Fibroblast of lung (primary cell): ENCODE measurements at regions not wholly inside any gene's neighbourhood (a gene's known extent, or its start where the extent isn't known, plus 50 kb on each side); places are given as distances from the start of the nearest gene placed in this dataset.
A peak's percentile ranks its signal among the peaks of the same experiment; 100 is the strongest.

ENCODE experiments used
- DNase-seq, 2 donors: peaks; one replicate each; pipeline versions ENCODE4 v3.0.0 to v3.0.0-alpha.2; 2010; ENCODE audit warnings: low read depth in 2 of 2
- H2AFZ ChIP-seq: 2 replicates; pipeline ENCODE4 v1.5.1; 2012; ENCODE audit warnings: low read length, control low read depth, inconsistent platforms
- H3K27ac ChIP-seq: 2 replicates; pipeline ENCODE4 v1.5.1; 2011; ENCODE audit warnings: low read length, control low read depth; ENCODE audit not compliant: insufficient read depth
- H3K27me3 ChIP-seq: 2 replicates; pipeline ENCODE4 v1.5.1; 2011; ENCODE audit warnings: mild to moderate bottlenecking, low read length; ENCODE audit not compliant: control insufficient read depth, insufficient read depth
- H3K36me3 ChIP-seq: 2 replicates; pipeline ENCODE4 v1.5.1; 2011; ENCODE audit warnings: low read length; ENCODE audit not compliant: control insufficient read depth, insufficient read depth
- H3K4me1 ChIP-seq: 2 replicates; pipeline ENCODE4 v1.5.1; 2011; ENCODE audit warnings: low read length; ENCODE audit not compliant: control insufficient read depth, insufficient read depth; ENCODE audit errors: extremely low read depth
- H3K4me2 ChIP-seq: 2 replicates; pipeline ENCODE4 v1.5.1; 2011; ENCODE audit warnings: low read length, control low read depth; ENCODE audit not compliant: insufficient read depth; ENCODE audit errors: extremely low read depth
- H3K4me3 ChIP-seq, 4 experiments: fragments of 200-600 bp in 1 of 4; sonication (generic) in 1 of 4; replicated peaks in 1 of 4; 2 replicates each; pipeline ENCODE4 v1.5.1; 2011 to 2016; ENCODE audit warnings: low read length in 4 of 4, low read depth in 3 of 4, mild to moderate bottlenecking in 3 of 4, control low read depth in 2 of 4, inconsistent platforms in 1 of 4, mixed read lengths in 1 of 4; ENCODE audit not compliant: insufficient read depth in 1 of 4; ENCODE audit errors: control extremely low read depth in 1 of 4
- H3K79me2 ChIP-seq: 2 replicates; pipeline ENCODE4 v1.5.1; 2012; ENCODE audit warnings: mild to moderate bottlenecking, low read length, inconsistent platforms; ENCODE audit not compliant: control insufficient read depth, insufficient read depth
- H3K9ac ChIP-seq: 2 replicates; pipeline ENCODE4 v1.5.1; 2011; ENCODE audit warnings: mild to moderate bottlenecking, low read length, control low read depth; ENCODE audit not compliant: insufficient read depth
- H3K9me3 ChIP-seq: 2 replicates; pipeline ENCODE4 v1.5.1; 2012; ENCODE audit warnings: low read depth, low read length; ENCODE audit not compliant: control insufficient read depth, insufficient read depth
- H4K20me1 ChIP-seq: 2 replicates; pipeline ENCODE4 v1.5.1; 2011; ENCODE audit warnings: low read length; ENCODE audit not compliant: control insufficient read depth, insufficient read depth; ENCODE audit errors: extremely low read depth
- CTCF ChIP-seq, 2 donors: IDR thresholded peaks in 1 of 2; conservative IDR thresholded peaks in 1 of 2; 1 replicate in 1 of 2; 2 replicates in 1 of 2; pipeline ENCODE4 v1.5.1; 2011 to 2012; ENCODE audit warnings: low read length in 2 of 2, control low read depth in 1 of 2, inconsistent platforms in 1 of 2, low read depth in 1 of 2, mild to moderate bottlenecking in 1 of 2
- EZH2 ChIP-seq: IDR thresholded peaks from 2 replicates; pipeline ENCODE4 v1.5.1; 2012; ENCODE audit warnings: low read length, control low read depth, mild to moderate bottlenecking; ENCODE audit errors: missing control alignments

DNA sequence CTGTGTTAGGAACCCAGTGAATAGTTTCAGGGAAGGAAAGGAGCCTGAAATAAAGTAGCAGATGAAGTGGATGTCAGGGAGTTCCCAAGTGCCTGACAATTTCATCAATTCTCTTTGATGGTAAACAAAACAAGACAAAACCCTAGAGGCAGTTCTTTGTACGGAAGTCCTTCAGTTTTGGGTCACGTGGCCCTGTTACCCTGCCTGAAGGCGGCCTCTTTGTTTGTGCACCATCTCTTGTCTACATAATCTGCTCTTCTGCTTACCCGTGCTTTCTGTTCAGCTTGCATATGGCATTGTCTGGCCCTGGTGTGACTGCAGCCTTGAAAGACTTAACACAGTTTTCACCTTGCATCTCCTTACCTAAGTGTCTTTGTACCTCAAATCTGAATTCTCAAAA is 166.7 kb upstream of the DUSP10 start:
- Histone ChIP-seq H3K27me3 (no peaks in the 10 kb centered on the region), H3K27ac (no peak overlapping the region), H3K4me1 (no peaks in the 10 kb centered on the region), H3K4me3 (no peak overlapping the region), H4K20me1 (no peaks in the 10 kb centered on the region), H3K36me3 (no peaks in the 10 kb centered on the region), H3K9me3 (no peaks in the 10 kb centered on the region), H3K79me2 (no peaks in the 10 kb centered on the region), H2AFZ (no peak overlapping the region), H3K9ac (no peak overlapping the region), H3K4me2 (no peak overlapping the region)
- no peak for DNase-seq
- TF ChIP-seq EZH2 (no peak), CTCF (conservative IDR thresholded peaks at IDR 0.05 in 1 of 2, IDR thresholded peaks at IDR 0.05 in 1 of 2; ENCODE audit: low read depth in 1 of 2, low read length in 2 of 2) (no peak)

- Histone ChIP-seq H3K36me3 (no peaks in the 10 kb centered on the region), H2AFZ (no peak overlapping the region), H3K4me2 (no peak overlapping the region), H3K9me3 (no peaks in the 10 kb centered on the region), H3K9ac (no peak overlapping the region), H3K27ac (no peak overlapping the region), H3K79me2 (no peaks in the 10 kb centered on the region), H4K20me1 (no peaks in the 10 kb centered on the region), H3K4me1 (no peaks in the 10 kb centered on the region), H3K27me3 (no peaks in the 10 kb centered on the region), H3K4me3 (no peak overlapping the region)
- peak in 1 of 2 donors; percentile 20 for DNase-seq
- TF ChIP-seq CTCF (conservative IDR thresholded peaks at IDR 0.05 in 1 of 2, IDR thresholded peaks at IDR 0.05 in 1 of 2; ENCODE audit: low read depth in 1 of 2, low read length in 2 of 2) (no peak), EZH2 (no peak)
Measured at GRCh38 chr1:221907166-221907932, 165.5 kb upstream of the DUSP10 start.

DNA sequence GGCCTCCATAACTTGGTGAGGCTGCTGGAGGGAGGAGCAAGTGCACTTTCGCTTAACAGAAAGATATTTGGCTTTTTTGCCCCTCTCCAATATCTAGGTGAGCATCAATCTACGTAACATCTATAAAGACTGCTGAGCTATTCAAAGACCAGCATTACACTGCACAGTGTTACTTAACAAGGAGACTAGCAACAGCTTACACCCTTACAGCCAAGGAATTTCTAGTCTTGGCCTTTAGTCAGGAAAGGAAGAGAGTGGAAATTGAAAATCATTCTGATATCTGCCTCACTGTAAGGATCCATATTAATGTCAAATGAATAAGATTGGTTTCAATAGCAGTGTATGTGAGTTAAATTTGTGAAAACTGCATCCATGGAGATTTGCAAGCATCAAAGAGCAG is 163.9 kb upstream of the DUSP10 start:
- Histone ChIP-seq H3K36me3 (no peaks in the 10 kb centered on the region), H3K9me3 (no peaks in the 10 kb centered on the region), H3K4me2 (no peak overlapping the region), H3K27ac (no peak overlapping the region), H3K79me2 (no peaks in the 10 kb centered on the region), H4K20me1 (no peaks in the 10 kb centered on the region), H2AFZ (no peak overlapping the region), H3K9ac (no peak overlapping the region), H3K4me1 (no peaks in the 10 kb centered on the region), H3K27me3 (no peaks in the 10 kb centered on the region), H3K4me3 (no peak overlapping the region)
- no peak for DNase-seq
- TF ChIP-seq CTCF (conservative IDR thresholded peaks at IDR 0.05 in 1 of 2, IDR thresholded peaks at IDR 0.05 in 1 of 2; ENCODE audit: low read depth in 1 of 2, low read length in 2 of 2) = no peak
- TF ChIP-seq EZH2 = no peak
